HEK293 (cell line): ENCODE measurements at regions not wholly inside any gene's neighbourhood (a gene's known extent, or its start where the extent isn't known, plus 50 kb on each side); places are given as distances from the start of the nearest gene placed in this dataset.

Experiments
- CTCF ChIA-PET: fragments of 350-600 bp; formaldehyde crosslinking; extraction: SDS; loops from one replicate; lab custom pipeline; 2021; ENCODE audit warnings: antibody characterized with exemption; lab: Yijun Ruan, JAX
- POLR2A ChIA-PET: fragments of 300-600 bp; formaldehyde crosslinking; extraction: SDS; loops from one replicate; lab custom pipeline; 2020; ENCODE audit warnings: antibody characterized with exemption, inconsistent platforms; lab: Yijun Ruan, JAX
- H3K27ac ChIP-seq: fragments of 200-500 bp; sonication (Bioruptor generic); 2 replicates; pipeline ENCODE4 v1.5.1; 2014; ENCODE audit warnings: low read depth, low read length, control low read depth, inconsistent platforms; ENCODE audit errors: extremely low read depth
- H3K36me3 ChIP-seq, 2 experiments: fragments of 200-500 bp in 1 of 2; sonication (Bioruptor generic) in 1 of 2; 1 replicate in 1 of 2; 2 replicates in 1 of 2; pipeline ENCODE4 v1.5.1; 2014 to 2017; ENCODE audit warnings: inconsistent platforms in 2 of 2, low read length in 2 of 2; ENCODE audit not compliant: control insufficient read depth in 2 of 2, insufficient read depth in 1 of 2
- H3K4me1 ChIP-seq: fragments of 200-500 bp; sonication (Bioruptor generic); 2 replicates; pipeline ENCODE4 v1.5.1; 2014; ENCODE audit warnings: mild to moderate bottlenecking, low read length, inconsistent platforms; ENCODE audit not compliant: control insufficient read depth, insufficient read depth
- H3K4me3 ChIP-seq: 2 replicates; pipeline ENCODE4 v1.5.1; 2011; ENCODE audit warnings: low read depth, mild to moderate bottlenecking, control low read depth, low read length, moderate library complexity
- H3K9me3 ChIP-seq: fragments of 200-500 bp; sonication (Bioruptor generic); 2 replicates; pipeline ENCODE4 v1.5.1; 2014; ENCODE audit warnings: low read depth, low read length, inconsistent platforms; ENCODE audit not compliant: control insufficient read depth, insufficient read depth
- BCL11A ChIP-seq: fragments of 450-650 bp; formaldehyde crosslinking; IDR thresholded peaks from 2 replicates; pipeline ENCODE4 v1.5.1; 2016; ENCODE audit warnings: low read depth, missing biosample characterization, missing genetic modification characterization
- EGR2 ChIP-seq: fragments of 450-650 bp; formaldehyde crosslinking; IDR thresholded peaks from 2 replicates; pipeline ENCODE4 v1.5.1; 2016; ENCODE audit warnings: low read depth, missing biosample characterization, missing genetic modification characterization
- PRDM10 ChIP-seq: fragments of 450-650 bp; formaldehyde crosslinking; IDR thresholded peaks from 2 replicates; pipeline ENCODE4 v1.5.1; 2016; ENCODE audit warnings: missing biosample characterization, missing genetic modification characterization
- SETDB1 ChIP-seq: IDR thresholded peaks from one replicate; pipeline ENCODE4 v1.6.1; 2017; ENCODE audit warnings: mild to moderate bottlenecking, low read length, moderate library complexity, mixed read lengths; ENCODE audit not compliant: insufficient read length
- ZNF132 ChIP-seq: fragments of 450-650 bp; formaldehyde crosslinking; IDR thresholded peaks from 2 replicates; pipeline ENCODE4 v1.5.1; 2017; ENCODE audit warnings: missing biosample characterization, missing genetic modification characterization, borderline replicate concordance
- ZNF146 ChIP-seq: fragments of 450-650 bp; formaldehyde crosslinking; IDR thresholded peaks from 2 replicates; pipeline ENCODE4 v1.5.1; 2016; ENCODE audit warnings: missing biosample characterization, missing genetic modification characterization
- ZNF2 ChIP-seq: fragments of 450-650 bp; formaldehyde crosslinking; IDR thresholded peaks from 2 replicates; pipeline ENCODE4 v1.5.1; 2016; ENCODE audit warnings: missing biosample characterization, missing genetic modification characterization
- ZNF221 ChIP-seq: fragments of 450-650 bp; formaldehyde crosslinking; IDR thresholded peaks from 2 replicates; pipeline ENCODE4 v1.5.1; 2017; ENCODE audit warnings: missing biosample characterization, missing genetic modification characterization, borderline replicate concordance
- ZNF248 ChIP-seq: fragments of 450-650 bp; formaldehyde crosslinking; IDR thresholded peaks from 2 replicates; pipeline ENCODE4 v1.5.1; 2017; ENCODE audit warnings: missing biosample characterization, missing genetic modification characterization
- ZNF423 ChIP-seq: fragments of 450-650 bp; formaldehyde crosslinking; IDR thresholded peaks from 2 replicates; pipeline ENCODE4 v1.5.1; 2016; ENCODE audit warnings: missing biosample characterization, missing genetic modification characterization
- ZNF544 ChIP-seq: fragments of 450-650 bp; formaldehyde crosslinking; IDR thresholded peaks from 2 replicates; pipeline ENCODE4 v1.5.0; 2017; ENCODE audit warnings: missing biosample characterization, missing genetic modification characterization
- ZNF580 ChIP-seq: fragments of 450-650 bp; formaldehyde crosslinking; IDR thresholded peaks from 2 replicates; pipeline ENCODE4 v1.5.1; 2016; ENCODE audit warnings: missing biosample characterization, missing genetic modification characterization
- ZNF600 ChIP-seq: fragments of 450-650 bp; formaldehyde crosslinking; IDR thresholded peaks from 2 replicates; pipeline ENCODE4 v1.5.1; 2016; ENCODE audit warnings: missing biosample characterization, missing genetic modification characterization
- ZNF621 ChIP-seq: fragments of 450-650 bp; formaldehyde crosslinking; IDR thresholded peaks from 2 replicates; pipeline ENCODE4 v1.5.1; 2017; ENCODE audit warnings: missing biosample characterization, missing genetic modification characterization
- ZNF626 ChIP-seq: fragments of 450-650 bp; sonication (Bioruptor Pico); formaldehyde crosslinking; IDR thresholded peaks from 2 replicates; pipeline ENCODE4 v1.5.1; 2018; ENCODE audit warnings: missing biosample characterization, missing genetic modification characterization, inconsistent platforms
- ZNF660 ChIP-seq: fragments of 450-650 bp; IDR thresholded peaks from 2 replicates; pipeline ENCODE4 v1.5.1; 2018; ENCODE audit warnings: missing biosample characterization, mild to moderate bottlenecking, missing genetic modification characterization
- ZNF701 ChIP-seq: fragments of 450-650 bp; formaldehyde crosslinking; IDR thresholded peaks from 2 replicates; pipeline ENCODE4 v1.5.1; 2016; ENCODE audit warnings: missing biosample characterization, missing genetic modification characterization
- ZNF777 ChIP-seq: fragments of 450-650 bp; formaldehyde crosslinking; IDR thresholded peaks from 2 replicates; pipeline ENCODE4 v1.5.1; 2017; ENCODE audit warnings: missing biosample characterization, missing genetic modification characterization, borderline replicate concordance
- ZNF785 ChIP-seq: fragments of 450-650 bp; formaldehyde crosslinking; IDR thresholded peaks from 2 replicates; pipeline ENCODE4 v1.5.1; 2016; ENCODE audit warnings: missing biosample characterization, missing genetic modification characterization
- TF ChIP-seq, protein P1 (sequence below): fragments of 450-650 bp; formaldehyde crosslinking; IDR thresholded peaks from 2 replicates; pipeline ENCODE4 v1.5.1; 2017; ENCODE audit warnings: missing biosample characterization, missing genetic modification characterization

- TF ChIP-seq ZNF660 (tag by site-specific recombination): no peak
- TF ChIP-seq ZNF132 (tag by site-specific recombination): no peak
- no peak for TF ChIP-seq ZNF626 (tag by site-specific recombination)
- no peak for TF ChIP-seq ZNF777 (tag by site-specific recombination)
- no peak for TF ChIP-seq ZNF600 (tag by site-specific recombination)
- no peak for TF ChIP-seq PRDM10 (tag by site-specific recombination)
Observed at GRCh38 chr5:91963166-91963565, 580.0 kb upstream of the ARRDC3 start (continued).

DNA sequence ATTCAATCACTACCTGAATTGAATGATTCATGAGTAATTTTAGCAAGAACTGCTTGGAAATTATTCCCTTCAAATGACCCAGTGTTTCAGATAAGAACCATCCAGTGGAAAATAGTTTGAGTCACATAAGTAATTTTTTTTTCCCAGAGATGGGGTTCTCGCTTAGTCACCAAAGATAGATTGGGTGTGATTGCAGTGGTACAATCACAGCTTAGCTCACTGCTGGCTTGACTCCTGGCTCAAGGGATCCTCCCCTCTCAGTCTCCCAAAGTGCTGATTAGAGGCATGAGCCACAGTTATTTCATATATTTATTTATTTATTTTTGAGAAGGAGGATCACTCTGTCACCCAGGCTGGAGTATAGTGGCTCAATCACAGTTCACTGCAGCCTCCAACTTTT, 574.5 kb upstream of the ARRDC3 start:
- Histone ChIP-seq H3K4me3 (no peak overlapping the region), H3K36me3 (no peaks in the 10 kb centered on the region), H3K4me1 (peaks cover 5% of the 10 kb centered on the region), H3K9me3 (no peaks in the 10 kb centered on the region), H3K27ac (no peak overlapping the region)
- POLR2A ChIA-PET: no interaction called here
- CTCF ChIA-PET: no interaction called here
- TF ChIP-seq ZNF2 (tag by site-specific recombination): no peak
- TF ChIP-seq SETDB1: no peak
- TF ChIP-seq, protein P1, sequence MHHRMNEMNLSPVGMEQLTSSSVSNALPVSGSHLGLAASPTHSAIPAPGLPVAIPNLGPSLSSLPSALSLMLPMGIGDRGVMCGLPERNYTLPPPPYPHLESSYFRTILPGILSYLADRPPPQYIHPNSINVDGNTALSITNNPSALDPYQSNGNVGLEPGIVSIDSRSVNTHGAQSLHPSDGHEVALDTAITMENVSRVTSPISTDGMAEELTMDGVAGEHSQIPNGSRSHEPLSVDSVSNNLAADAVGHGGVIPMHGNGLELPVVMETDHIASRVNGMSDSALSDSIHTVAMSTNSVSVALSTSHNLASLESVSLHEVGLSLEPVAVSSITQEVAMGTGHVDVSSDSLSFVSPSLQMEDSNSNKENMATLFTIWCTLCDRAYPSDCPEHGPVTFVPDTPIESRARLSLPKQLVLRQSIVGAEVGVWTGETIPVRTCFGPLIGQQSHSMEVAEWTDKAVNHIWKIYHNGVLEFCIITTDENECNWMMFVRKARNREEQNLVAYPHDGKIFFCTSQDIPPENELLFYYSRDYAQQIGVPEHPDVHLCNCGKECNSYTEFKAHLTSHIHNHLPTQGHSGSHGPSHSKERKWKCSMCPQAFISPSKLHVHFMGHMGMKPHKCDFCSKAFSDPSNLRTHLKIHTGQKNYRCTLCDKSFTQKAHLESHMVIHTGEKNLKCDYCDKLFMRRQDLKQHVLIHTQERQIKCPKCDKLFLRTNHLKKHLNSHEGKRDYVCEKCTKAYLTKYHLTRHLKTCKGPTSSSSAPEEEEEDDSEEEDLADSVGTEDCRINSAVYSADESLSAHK (tag by site-specific recombination): no peak
- TF ChIP-seq ZNF146 (tag by site-specific recombination): no peak
- TF ChIP-seq ZNF423 (tag by site-specific recombination): no peak
- TF ChIP-seq ZNF248 (tag by site-specific recombination): no peak
- TF ChIP-seq ZNF132 (tag by site-specific recombination): no peak
- no peak for TF ChIP-seq ZNF785 (tag by site-specific recombination)
- TF ChIP-seq ZNF544 (tag by site-specific recombination): no peak
- TF ChIP-seq ZNF221 (tag by site-specific recombination): no peak
- no peak for TF ChIP-seq ZNF701 (tag by site-specific recombination)
- no peak for TF ChIP-seq ZNF621 (tag by site-specific recombination)
- no peak for TF ChIP-seq BCL11A
- TF ChIP-seq EGR2 (tag by site-specific recombination): no peak
- TF ChIP-seq ZNF580 (tag by site-specific recombination): no peak
